Spinal cord (tissue), 9 donors: ENCODE measurements at regions not wholly inside any gene's neighbourhood (a gene's known extent, or its start where the extent isn't known, plus 50 kb on each side); places are given as distances from the start of the nearest gene placed in this dataset.

Experiments
- DNase-seq, 6 donors: peaks; one replicate each; pipeline versions ENCODE4 v3.0.0 to v3.0.0-alpha.2; 2013 to 2015; ENCODE audit warnings: low spot score in 6 of 6, low read depth in 4 of 6
- H3K27ac ChIP-seq: one replicate; pipeline ENCODE4 v1.5.1; 2013; ENCODE audit warnings: low read depth, low read length, control low read depth
- H3K27me3 ChIP-seq: one replicate; pipeline ENCODE4 v1.6.1; 2013; ENCODE audit warnings: low read length; ENCODE audit not compliant: control insufficient read depth, insufficient read depth
- H3K36me3 ChIP-seq: one replicate; pipeline ENCODE4 v1.6.1; 2013; ENCODE audit warnings: low read length; ENCODE audit not compliant: control insufficient read depth, insufficient read depth
- H3K4me1 ChIP-seq: one replicate; pipeline ENCODE4 v1.6.1; 2013; ENCODE audit warnings: low read length; ENCODE audit not compliant: control insufficient read depth, insufficient read depth
- H3K4me3 ChIP-seq: one replicate; pipeline ENCODE4 v1.5.1; 2013; ENCODE audit warnings: low read depth, low read length, control low read depth
- H3K9me3 ChIP-seq: one replicate; pipeline ENCODE4 v1.6.1; 2013; ENCODE audit warnings: low read length; ENCODE audit not compliant: control insufficient read depth, insufficient read depth
- WGBS: methylation state at CpG from one replicate; pipeline ENCODE4 v1.1.5; 2013; ENCODE audit warnings: missing lambda C conversion rate; ENCODE audit not compliant: insufficient coverage; 5-methylcytosine and 5-hydroxymethylcytosine counted together
- donor health status: healthy.

DNA sequence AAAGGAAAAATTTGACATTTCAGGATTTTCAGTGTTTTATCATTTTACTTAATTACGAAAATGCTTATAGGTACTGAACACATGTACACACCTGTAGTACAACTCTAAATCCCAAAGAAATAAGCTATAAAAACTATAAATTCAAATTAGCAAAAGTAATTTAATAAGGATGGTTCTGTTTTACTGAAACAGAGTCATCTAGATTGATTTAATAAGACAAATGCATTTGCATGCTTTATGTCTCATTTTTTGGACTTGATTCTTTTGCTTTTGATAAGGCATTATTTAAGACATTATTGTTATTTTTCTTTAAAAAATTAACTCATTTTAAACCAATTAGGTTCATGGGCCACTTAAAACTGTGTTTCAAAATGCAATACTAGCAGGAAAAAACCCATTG is 201.2 kb downstream of the PIK3R1 start:
- H3K4me1 ChIP-seq, result peaks cover 4% of the 10 kb centered on the region
- WGBS, result no CpG with 5 or more reads among the region's 1 CpG

GRCh38 chr5:68418201-68418600 is 202.6 kb downstream of the PIK3R1 start:
- Histone ChIP-seq H3K4me3 (no peak overlapping the region), H3K4me1 (peaks cover 4% of the 10 kb centered on the region), H3K27me3 (no peaks in the 10 kb centered on the region), H3K9me3 (no peaks in the 10 kb centered on the region), H3K36me3 (no peaks in the 10 kb centered on the region), H3K27ac (no peak overlapping the region)
- peak in 1 of 6 donors; percentile 21 for DNase-seq
- 80% methylated on average over 1 of the region's 3 CpGs for WGBS

More for the DNA sequence above, 201.2 kb downstream of the PIK3R1 start:
- Histone ChIP-seq H3K27ac (no peak overlapping the region), H3K36me3 (no peaks in the 10 kb centered on the region), H3K9me3 (no peaks in the 10 kb centered on the region), H3K27me3 (no peaks in the 10 kb centered on the region), H3K4me3 (no peak overlapping the region)
- DNase-seq, result no peak

DNA sequence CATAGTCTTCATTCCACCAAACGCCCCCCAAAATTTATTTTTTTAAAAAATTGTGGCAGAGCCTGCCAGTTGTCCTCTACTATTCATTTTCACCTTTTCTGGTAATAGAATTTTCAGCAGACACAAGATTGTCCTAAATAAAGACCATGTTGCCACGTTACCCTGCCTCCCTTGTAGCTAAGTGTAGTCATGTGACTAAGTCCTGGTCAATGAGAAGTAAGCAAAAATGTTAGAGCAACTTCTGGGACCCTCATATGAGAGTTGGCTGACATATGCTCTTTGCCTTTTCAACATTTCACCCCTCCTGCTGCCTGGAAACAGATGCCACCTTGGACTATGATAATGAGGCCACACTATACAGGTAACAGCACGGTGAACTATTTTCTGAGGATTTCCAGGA is 203.1 kb downstream of the PIK3R1 start:
- Histone ChIP-seq H3K4me3 (no peak overlapping the region), H3K4me1 (peaks cover 4% of the 10 kb centered on the region), H3K36me3 (no peaks in the 10 kb centered on the region), H3K9me3 (no peaks in the 10 kb centered on the region), H3K27me3 (no peaks in the 10 kb centered on the region), H3K27ac (no peak overlapping the region)
- DNase-seq, result no peak
- 100% methylated on average over 1 of the region's 3 CpGs for WGBS

DNA sequence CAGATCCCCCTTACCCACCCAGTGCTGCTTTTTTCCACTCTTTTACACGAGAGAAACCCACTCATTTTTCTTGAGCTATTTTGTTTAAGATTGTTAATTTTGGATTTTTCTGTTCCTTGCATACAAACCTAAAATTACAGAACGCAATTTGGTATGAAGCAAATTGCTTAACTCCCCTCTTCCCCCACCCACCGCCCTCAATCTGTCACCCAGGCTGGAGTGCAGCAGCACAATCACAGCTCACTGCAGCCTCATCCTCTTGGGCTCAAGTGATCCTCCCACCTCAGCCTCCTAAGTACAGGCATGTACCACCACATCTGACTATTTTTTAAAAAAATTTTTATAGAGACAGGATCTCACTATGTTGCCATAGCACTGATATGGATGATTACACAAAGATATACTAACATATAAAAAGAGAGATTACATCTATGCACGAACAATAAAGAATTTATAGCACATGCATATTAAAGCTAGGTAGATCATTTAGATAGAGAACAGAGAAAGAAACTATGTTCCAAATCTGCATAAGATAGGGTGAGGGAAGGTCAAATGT is 203.6 kb downstream of the PIK3R1 start:
- no peaks in the 10 kb centered on the region for H3K36me3 ChIP-seq
- no peak for DNase-seq
- H3K9me3 ChIP-seq, result no peaks in the 10 kb centered on the region
- WGBS, result 75% methylated on average over 2 of the region's 4 CpGs
- no peak overlapping the region for H3K4me3 ChIP-seq
- peaks cover 4% of the 10 kb centered on the region for H3K4me1 ChIP-seq
- H3K27ac ChIP-seq, result no peak overlapping the region
- no peaks in the 10 kb centered on the region for H3K27me3 ChIP-seq

DNA sequence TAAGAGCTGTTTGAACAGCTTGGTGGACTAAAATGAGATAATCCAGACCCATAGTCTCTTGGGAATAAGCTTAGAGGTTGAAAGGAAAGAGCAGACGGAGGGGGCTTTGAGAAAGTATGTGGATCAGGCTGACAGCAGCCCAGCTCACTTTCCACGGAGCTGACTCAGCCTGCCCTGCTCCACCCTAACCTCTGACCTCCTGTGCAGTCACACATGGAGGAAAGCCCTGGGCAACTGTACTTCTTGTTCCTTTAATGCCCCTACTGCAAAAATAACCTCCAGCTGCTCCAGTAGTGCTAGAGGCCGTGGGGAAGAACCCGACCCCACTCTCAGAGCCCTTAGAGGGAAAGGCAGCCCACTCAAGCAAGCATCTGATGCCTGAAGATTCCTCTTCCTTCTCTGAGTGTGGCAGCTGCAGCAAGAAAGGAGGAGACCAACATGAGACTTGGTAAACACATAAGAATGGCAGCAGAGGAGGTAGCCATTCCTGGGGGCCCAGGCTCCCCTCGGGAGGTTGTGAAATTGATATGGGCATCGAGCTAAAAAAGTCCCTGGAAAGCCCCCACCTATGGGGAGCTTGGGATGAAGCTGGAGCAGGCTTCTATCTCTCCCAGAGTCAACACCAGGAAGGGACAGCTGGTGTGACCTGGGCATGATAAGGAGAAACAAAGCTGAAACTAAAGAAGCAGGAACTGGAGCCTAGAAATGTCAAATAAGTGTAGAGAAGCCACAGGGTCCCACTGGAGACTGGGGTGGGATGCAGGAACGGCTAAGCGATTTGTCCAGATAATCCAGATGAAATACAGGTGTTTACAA is 204.3 kb downstream of the PIK3R1 start:
- Histone ChIP-seq H3K27ac (no peak overlapping the region), H3K9me3 (no peaks in the 10 kb centered on the region), H3K4me3 (no peak overlapping the region), H3K36me3 (no peaks in the 10 kb centered on the region), H3K4me1 (peaks cover 4% of the 10 kb centered on the region), H3K27me3 (no peaks in the 10 kb centered on the region)
- WGBS, result 65% methylated on average over 4 of the region's 8 CpGs
- DNase-seq, result no peak

- Histone ChIP-seq H3K4me1 (peaks cover 4% of the 10 kb centered on the region), H3K27me3 (no peaks in the 10 kb centered on the region), H3K9me3 (no peaks in the 10 kb centered on the region), H3K4me3 (no peak overlapping the region), H3K36me3 (no peaks in the 10 kb centered on the region), H3K27ac (no peak overlapping the region)
- 84% methylated on average over 6 of the region's 10 CpGs for WGBS
- no peak for DNase-seq
Measured at GRCh38 chr5:68420476-68421344, 205.2 kb downstream of the PIK3R1 start.

DNA sequence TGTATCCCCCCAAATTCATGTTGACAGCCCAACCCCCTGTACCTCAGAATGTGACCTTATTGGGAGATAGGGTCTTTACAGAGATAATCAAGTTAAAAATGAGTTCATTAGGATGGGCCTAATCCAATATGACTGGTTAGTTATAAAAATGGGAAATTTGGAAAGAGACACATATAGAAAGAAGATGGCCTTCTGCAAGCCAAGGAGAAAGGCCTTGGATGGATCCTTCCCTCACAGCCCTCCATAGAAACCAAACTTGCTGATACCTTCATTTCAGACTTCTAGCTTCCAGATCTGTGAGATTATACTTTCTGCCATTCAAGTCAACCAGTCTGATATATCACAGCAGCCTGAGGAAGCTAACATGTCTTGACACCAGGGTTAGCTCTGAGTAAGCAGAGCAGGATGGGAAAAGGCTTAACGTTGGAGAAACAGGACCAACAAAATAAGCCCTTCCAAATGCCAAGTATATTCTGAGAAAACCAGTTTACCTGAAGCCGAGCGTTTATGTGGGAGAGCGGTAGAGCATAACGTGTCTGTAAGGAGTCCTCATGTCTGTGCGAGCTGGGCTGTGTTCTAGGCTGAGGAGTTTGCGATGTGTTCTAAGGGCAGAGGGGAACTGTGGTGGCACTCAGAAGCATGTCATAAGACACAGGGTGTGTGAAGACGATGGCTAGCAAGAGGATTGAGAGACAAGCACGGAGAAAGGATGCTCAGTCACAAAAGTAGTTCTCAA is 206.1 kb downstream of the PIK3R1 start:
- Histone ChIP-seq H3K27me3 (no peaks in the 10 kb centered on the region), H3K4me3 (no peak overlapping the region), H3K9me3 (no peaks in the 10 kb centered on the region), H3K4me1 (peaks cover 4% of the 10 kb centered on the region), H3K36me3 (no peaks in the 10 kb centered on the region), H3K27ac (no peak overlapping the region)
- WGBS, result 98% methylated on average over 8 of the region's 9 CpGs
- DNase-seq, result no peak

DNA sequence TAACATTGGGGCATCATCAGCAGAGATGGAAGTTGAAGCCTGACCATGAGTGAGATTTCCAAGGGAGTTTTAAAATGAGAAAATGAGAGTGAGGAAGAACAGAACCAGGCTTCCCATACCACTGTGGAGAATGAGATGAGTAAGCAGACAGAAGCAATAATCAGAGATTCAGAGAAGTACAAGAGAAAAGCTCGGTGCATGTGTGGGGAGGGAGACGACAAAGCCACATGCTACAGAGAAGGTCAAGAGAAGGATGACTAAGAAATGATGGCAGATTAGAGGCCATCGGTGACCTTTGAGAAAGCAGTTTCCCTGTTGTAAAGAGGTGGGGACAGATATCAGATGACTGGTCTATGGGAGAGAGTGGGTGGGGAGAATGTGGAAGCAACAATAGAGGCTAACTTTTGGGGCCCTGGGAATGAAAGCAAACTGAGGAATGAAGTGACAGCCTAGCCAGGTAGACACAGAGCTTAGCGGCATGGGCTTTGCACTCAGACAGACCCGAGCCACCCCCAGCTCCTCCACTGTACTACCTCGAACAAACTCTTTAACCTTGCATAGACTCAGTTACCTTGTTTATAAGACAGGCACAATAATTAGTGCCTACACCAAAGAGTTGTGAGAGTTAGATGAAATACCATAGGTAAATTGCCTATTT is 207.7 kb downstream of the PIK3R1 start:
- Histone ChIP-seq H3K27me3 (no peaks in the 10 kb centered on the region), H3K9me3 (no peaks in the 10 kb centered on the region), H3K4me1 (peaks cover 4% of the 10 kb centered on the region), H3K4me3 (no peak overlapping the region), H3K36me3 (no peaks in the 10 kb centered on the region), H3K27ac (no peak overlapping the region)
- 94% methylated on average over 4 of the region's 6 CpGs for WGBS
- DNase-seq, result no peak
